NCI-H2171 treated with DMSO at 0.1 percent for 48 hours (cell line): ENCODE measurements at regions not wholly inside any gene's neighbourhood (a gene's known extent, or its start where the extent isn't known, plus 50 kb on each side); places are given as distances from the start of the nearest gene placed in this dataset.
"Not testable (repeated sequence)": the region's sequence is repeated elsewhere in the genome, so short reads cannot be mapped to it uniquely, and the experiment has no call there.

Experiments used
- DNase-seq: peaks from one replicate; lab custom pipeline; 2025; lab: John Stamatoyannopoulos, UW

- no peak for DNase-seq
Observed at GRCh38 chr1:213417225-213417820, 366.3 kb downstream of the RPS6KC1 start.

- DNase-seq: no peak
Observed at GRCh38 chr1:213417846-213418245, 366.8 kb downstream of the RPS6KC1 start.

- peak; percentile 25 for DNase-seq
Observed at GRCh38 chr1:213418268-213419071, 367.4 kb downstream of the RPS6KC1 start.

GRCh38 chr1:213419401-213420030 lies 368.5 kb downstream of the RPS6KC1 start:
- no peak for DNase-seq

GRCh38 chr1:213421178-213421577 lies 370.1 kb downstream of the RPS6KC1 start:
- DNase-seq: not testable (repeated sequence)

- DNase-seq: no peak
Observed at GRCh38 chr1:213423041-213423440, 372.0 kb downstream of the RPS6KC1 start.

GRCh38 chr1:213423605-213424004 lies 372.6 kb downstream of the RPS6KC1 start:
- no peak for DNase-seq

- no peak for DNase-seq
Observed at GRCh38 chr1:213425376-213426030, 374.5 kb downstream of the RPS6KC1 start.

GRCh38 chr1:213429642-213430041 lies 378.6 kb downstream of the RPS6KC1 start:
- no peak for DNase-seq

- DNase-seq: no peak
Observed at GRCh38 chr1:213435715-213436114, 384.7 kb downstream of the RPS6KC1 start.

GRCh38 chr1:213438339-213438738 lies 387.3 kb downstream of the RPS6KC1 start:
- no peak for DNase-seq

GRCh38 chr1:213439703-213440102 lies 388.7 kb downstream of the RPS6KC1 start:
- no peak for DNase-seq

- DNase-seq: no peak
Observed at GRCh38 chr1:213440766-213441165, 389.7 kb downstream of the RPS6KC1 start.

- no peak for DNase-seq
Observed at GRCh38 chr1:213443415-213443814, 392.4 kb downstream of the RPS6KC1 start.

- no peak for DNase-seq
Observed at GRCh38 chr1:213444224-213444623, 393.2 kb downstream of the RPS6KC1 start.

GRCh38 chr1:213446496-213446895 lies 395.5 kb downstream of the RPS6KC1 start:
- no peak for DNase-seq

- no peak for DNase-seq
Observed at GRCh38 chr1:213448360-213448759, 397.3 kb downstream of the RPS6KC1 start.

GRCh38 chr1:213448776-213449175 lies 397.7 kb downstream of the RPS6KC1 start:
- DNase-seq: no peak

GRCh38 chr1:213452501-213452900 lies 401.5 kb downstream of the RPS6KC1 start:
- DNase-seq: no peak

GRCh38 chr1:213457186-213457585 lies 406.1 kb downstream of the RPS6KC1 start:
- no peak for DNase-seq

GRCh38 chr1:213457733-213458132 lies 406.7 kb downstream of the RPS6KC1 start:
- DNase-seq: no peak

GRCh38 chr1:213462374-213462773 lies 411.3 kb downstream of the RPS6KC1 start:
- DNase-seq: not testable (repeated sequence)
